ENCODE measurements at regions not wholly inside any gene's neighbourhood (a gene's known extent, or its start where the extent isn't known, plus 50 kb on each side); places are given as distances from the start of the nearest gene placed in this dataset.

DNA sequence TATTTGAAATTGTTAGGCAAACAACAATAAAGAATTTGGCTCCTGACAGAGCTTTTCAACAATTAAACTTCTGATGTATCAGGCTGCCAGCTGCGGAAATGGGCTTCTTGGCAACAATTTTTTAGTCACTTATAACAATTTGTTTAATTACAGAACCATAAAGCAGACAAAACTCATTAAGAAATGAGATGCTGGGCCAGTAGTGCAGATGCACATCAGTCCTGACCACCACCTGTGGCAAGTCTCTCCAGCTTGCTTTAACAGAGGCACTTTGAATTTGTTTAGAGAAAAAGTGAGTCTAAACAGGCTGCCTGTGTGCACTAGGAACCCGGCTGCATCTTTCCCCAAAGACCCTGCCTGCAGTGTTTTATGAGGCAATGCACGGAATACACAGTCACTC is 1124.4 kb downstream of the NXPH1 start:
- Histone ChIP-seq H3K27ac (no peak overlapping the region), H3K36me3 (no peaks in the 10 kb centered on the region), H3K9me3 (no peaks in the 10 kb centered on the region), H3K4me3 (no peak overlapping the region), H3K4me1 (no peaks in the 10 kb centered on the region), H3K27me3 (no peaks in the 10 kb centered on the region)
- intact Hi-C loops (cut with DNase I), result no loop called here
- DNase-seq (no peak), ATAC-seq (no peak)
- TF ChIP-seq CTCF (IDR thresholded peaks at IDR 0.05), result no peak

DNA sequence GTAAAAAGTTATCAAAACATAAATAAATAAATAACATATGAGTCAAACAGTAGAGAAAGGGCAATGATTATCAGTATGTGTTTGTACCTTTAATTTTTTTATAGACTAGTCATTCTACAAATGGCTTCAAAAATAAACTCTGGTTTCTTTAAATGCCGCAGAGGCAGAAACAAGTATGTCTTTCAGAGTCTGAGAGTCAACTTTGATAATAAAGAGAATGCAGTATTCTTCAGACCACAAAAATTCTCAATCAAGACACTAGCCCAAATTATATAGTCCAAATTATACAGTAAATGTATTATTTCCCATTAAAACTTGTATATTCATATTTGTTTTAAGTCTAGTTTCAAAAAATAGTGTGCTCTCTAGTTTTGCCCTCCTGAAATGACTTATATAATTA is 1142.3 kb downstream of the NXPH1 start:
- H3K4me3 ChIP-seq, result no peak overlapping the region
- no peak overlapping the region for H3K27ac ChIP-seq
- H3K27me3 ChIP-seq, result no peaks in the 10 kb centered on the region
- ATAC-seq, result no peak
- intact Hi-C loops (cut with DNase I), result no loop called here
- H3K9me3 ChIP-seq, result peaks cover 0 to 4% of the 10 kb centered on the region in 2 donors
- TF ChIP-seq CTCF (IDR thresholded peaks at IDR 0.05), result no peak
- no peaks in the 10 kb centered on the region for H3K4me1 ChIP-seq
- H3K36me3 ChIP-seq, result no peaks in the 10 kb centered on the region
- no peak for DNase-seq

DNA sequence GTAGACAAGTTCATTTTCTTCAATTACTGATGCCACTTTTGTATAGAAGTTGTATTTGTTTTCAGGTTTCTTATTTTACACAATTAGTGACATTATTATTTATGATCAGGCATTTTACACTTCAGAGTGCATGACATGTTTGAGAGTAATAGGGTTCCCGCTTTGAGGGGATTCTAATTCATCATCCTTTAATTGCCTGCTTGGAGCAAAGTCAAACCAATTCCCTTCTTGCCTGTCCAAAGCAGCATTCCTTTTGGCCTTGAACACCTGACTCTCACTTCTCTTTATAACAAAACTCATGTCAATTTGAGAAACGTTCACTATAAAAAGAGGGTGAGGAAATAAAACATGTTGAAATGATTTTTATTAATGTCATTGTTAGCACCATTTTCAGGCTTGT is 1149.4 kb downstream of the NXPH1 start:
- Histone ChIP-seq H3K27ac (no peak overlapping the region), H3K9me3 (no peaks in the 10 kb centered on the region), H3K27me3 (no peaks in the 10 kb centered on the region), H3K36me3 (no peaks in the 10 kb centered on the region), H3K4me1 (no peaks in the 10 kb centered on the region), H3K4me3 (no peak overlapping the region)
- TF ChIP-seq CTCF (IDR thresholded peaks at IDR 0.05), result no peak
- intact Hi-C loops (cut with DNase I), result no loop called here
- DNase-seq (no peak), ATAC-seq (no peak)

- ATAC-seq (no peak), DNase-seq (no peak)
- intact Hi-C loops (cut with DNase I), result no loop called here
- Histone ChIP-seq H3K9me3 (no peaks in the 10 kb centered on the region), H3K4me3 (no peak overlapping the region), H3K27me3 (no peaks in the 10 kb centered on the region), H3K27ac (no peak overlapping the region), H3K36me3 (no peaks in the 10 kb centered on the region), H3K4me1 (no peaks in the 10 kb centered on the region)
- no peak for TF ChIP-seq CTCF (IDR thresholded peaks at IDR 0.05)
Measured at GRCh38 chr7:9598411-9598810, 1165.0 kb downstream of the NXPH1 start.

DNA sequence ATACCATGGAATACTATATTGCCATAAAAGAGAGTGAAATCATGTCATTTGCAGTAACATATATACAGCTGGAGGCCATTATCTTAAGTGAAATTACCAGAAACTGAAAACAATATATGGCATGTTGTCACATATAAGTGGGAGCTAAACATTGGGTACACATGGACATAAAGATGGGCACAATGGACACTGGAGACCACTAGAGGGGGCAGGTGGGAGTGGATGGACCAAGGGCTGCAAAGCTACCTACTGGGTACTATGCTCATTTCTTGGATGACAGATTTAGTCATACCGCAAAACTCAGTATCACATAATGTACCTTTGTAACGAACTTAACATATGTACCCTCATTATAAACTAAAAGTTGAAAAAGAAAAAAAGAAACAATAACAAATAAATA is 1167.6 kb downstream of the NXPH1 start:
- no peak for TF ChIP-seq CTCF (IDR thresholded peaks at IDR 0.05)
- intact Hi-C loops (cut with DNase I), result no loop called here
- Histone ChIP-seq H3K27ac (no peak overlapping the region), H3K4me3 (no peak overlapping the region), H3K27me3 (no peaks in the 10 kb centered on the region), H3K9me3 (no peaks in the 10 kb centered on the region), H3K36me3 (no peaks in the 10 kb centered on the region), H3K4me1 (no peaks in the 10 kb centered on the region)
- no peak for ATAC-seq
- no peak for DNase-seq

All from left lung (tissue), 4 donors.